ENCODE measurements at regions not wholly inside any gene's neighbourhood (a gene's known extent, or its start where the extent isn't known, plus 50 kb on each side); places are given as distances from the start of the nearest gene placed in this dataset.
"Not testable (repeated sequence)": the region's sequence is repeated elsewhere in the genome, so short reads cannot be mapped to it uniquely, and the experiment has no call there.

DNA sequence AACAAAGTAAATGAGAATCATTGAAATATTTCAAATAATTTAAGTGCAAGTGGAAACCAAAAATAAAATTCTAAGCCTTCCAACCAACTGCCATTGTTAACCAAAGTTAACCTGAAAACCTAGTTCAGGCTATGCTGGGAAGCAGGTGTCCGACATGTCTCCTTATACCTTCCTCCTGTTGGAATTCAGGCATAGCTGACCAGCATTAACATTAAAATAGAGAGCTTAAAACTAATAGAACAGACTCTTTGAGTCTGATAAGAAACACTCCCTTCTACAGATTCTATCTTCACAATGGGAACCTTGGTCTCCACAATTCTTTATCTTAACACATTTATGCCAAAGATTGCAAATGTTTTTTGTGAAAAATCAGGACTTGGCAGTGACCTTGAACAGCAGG is 1004.9 kb upstream of the NRXN1 start:
- CTCF ChIA-PET = no interaction called here
- Histone ChIP-seq H3K4me3 (ENCODE audit: control insufficient read depth in 1 of 7, extremely low read depth in 1 of 7, insufficient read depth in 4 of 7, low read depth in 2 of 7, low read length in 6 of 7) (no peak overlapping the region), H3K36me3 (ENCODE audit: control insufficient read depth in 4 of 4, insufficient read depth in 4 of 4, low read length in 3 of 4) (no peaks in the 10 kb centered on the region), H3K27me3 (replicated peaks in 2 of 5; ENCODE audit: control insufficient read depth in 4 of 5, insufficient read depth in 5 of 5, low read length in 4 of 5) (no peaks in the 10 kb centered on the region), H3K4me1 (ENCODE audit: control extremely low read depth in 1 of 4, control insufficient read depth in 4 of 4, insufficient read depth in 4 of 4, low read length in 3 of 4) (no peaks in the 10 kb centered on the region), H3K9me3 (ENCODE audit: control extremely low read depth in 1 of 5, control insufficient read depth in 4 of 5, insufficient read depth in 2 of 5, low read depth in 1 of 5, low read length in 4 of 5) (no peaks in the 10 kb centered on the region), H3K27ac (ENCODE audit: insufficient read depth in 1 of 2, low read depth in 1 of 2, low read length in 2 of 2, poor library complexity in 1 of 2, severe bottlenecking in 2 of 2) (no peak overlapping the region)
- 100% methylated on average over 1 of the region's 1 CpG for WGBS (ENCODE audit: insufficient coverage)
- POLR2A ChIA-PET = no interaction called here
- no peak for DNase-seq

DNA sequence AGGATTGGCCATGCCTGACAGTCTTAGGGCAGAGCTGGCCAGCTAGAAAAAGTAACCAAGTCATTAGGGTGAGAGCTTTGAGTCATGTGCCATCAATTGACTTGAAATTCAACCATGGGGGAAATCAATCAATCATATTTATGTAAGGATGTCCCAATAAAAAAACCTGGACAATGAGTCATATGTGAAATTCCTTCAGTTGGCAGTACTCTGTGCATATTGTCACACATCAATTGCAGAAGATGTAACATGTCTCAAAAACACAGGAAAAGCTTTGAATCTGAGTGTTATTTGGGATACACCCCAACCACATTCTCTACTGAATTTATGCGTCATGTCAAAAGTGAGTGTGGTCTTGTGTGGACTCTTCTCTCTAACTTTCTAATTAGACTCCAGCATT is 1004.1 kb upstream of the NRXN1 start:
- ChIA-PET POLR2A (no interaction called here), CTCF (no interaction called here)
- WGBS (ENCODE audit: insufficient coverage) = 80% methylated on average over 1 of the region's 1 CpG
- H3K27me3 ChIP-seq (replicated peaks in 2 of 5; ENCODE audit: control insufficient read depth in 4 of 5, insufficient read depth in 5 of 5, low read length in 4 of 5) = no peaks in the 10 kb centered on the region
- no peaks in the 10 kb centered on the region for H3K9me3 ChIP-seq (ENCODE audit: control extremely low read depth in 1 of 5, control insufficient read depth in 4 of 5, insufficient read depth in 2 of 5, low read depth in 1 of 5, low read length in 4 of 5)
- H3K36me3 ChIP-seq (ENCODE audit: control insufficient read depth in 4 of 4, insufficient read depth in 4 of 4, low read length in 3 of 4) = no peaks in the 10 kb centered on the region
- no peak for DNase-seq
- H3K4me1 ChIP-seq (ENCODE audit: control extremely low read depth in 1 of 4, control insufficient read depth in 4 of 4, insufficient read depth in 4 of 4, low read length in 3 of 4) = no peaks in the 10 kb centered on the region
- H3K4me3 ChIP-seq (ENCODE audit: control insufficient read depth in 1 of 7, extremely low read depth in 1 of 7, insufficient read depth in 4 of 7, low read depth in 2 of 7, low read length in 6 of 7) = no peak overlapping the region
- H3K27ac ChIP-seq (ENCODE audit: insufficient read depth in 1 of 2, low read depth in 1 of 2, low read length in 2 of 2, poor library complexity in 1 of 2, severe bottlenecking in 2 of 2) = no peak overlapping the region

DNA sequence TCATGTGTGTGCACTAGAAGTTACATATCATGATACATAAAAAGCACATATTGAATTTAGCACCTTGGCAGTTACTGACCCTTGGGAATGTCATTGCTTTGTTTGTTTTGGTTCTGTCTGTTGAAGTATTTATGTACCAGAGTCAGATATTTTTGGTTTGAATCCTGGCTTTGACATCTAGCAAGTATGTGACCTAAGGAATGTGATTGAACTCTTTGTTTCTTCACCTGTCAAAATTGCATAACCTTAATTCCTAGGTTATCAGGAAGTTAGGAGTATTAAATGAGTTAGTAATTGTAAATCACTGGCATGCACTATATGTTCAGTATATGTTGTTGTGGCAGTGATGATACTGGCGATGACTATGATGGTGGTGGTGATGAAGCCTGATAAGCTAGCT is 1003.5 kb upstream of the NRXN1 start:
- ChIA-PET CTCF (no interaction called here), POLR2A (no interaction called here)
- WGBS (ENCODE audit: insufficient coverage) = no CpG with 5 or more reads among the region's 1 CpG

DNA sequence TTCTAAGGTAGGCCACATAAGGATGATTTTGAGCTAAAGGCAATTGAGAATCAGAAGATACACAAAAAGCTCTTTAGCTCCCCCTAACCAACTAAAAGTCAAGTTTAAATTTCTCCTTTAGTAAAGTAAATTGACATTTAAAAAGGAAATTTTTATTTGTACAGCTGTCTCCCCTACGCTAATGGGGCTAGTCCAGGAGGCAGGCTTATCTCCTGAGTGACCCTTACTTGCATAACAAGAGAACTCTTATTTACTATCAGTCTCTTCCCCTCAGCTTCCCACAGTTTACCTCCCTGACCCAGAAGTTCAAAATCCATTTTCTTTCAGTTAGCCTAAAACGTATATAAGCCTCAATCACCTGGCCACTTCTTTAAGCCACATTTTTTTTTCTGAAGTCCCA is 1002.8 kb upstream of the NRXN1 start:
- Histone ChIP-seq H3K4me3 (ENCODE audit: control insufficient read depth in 1 of 7, extremely low read depth in 1 of 7, insufficient read depth in 4 of 7, low read depth in 2 of 7, low read length in 6 of 7) (no peak overlapping the region), H3K36me3 (ENCODE audit: control insufficient read depth in 4 of 4, insufficient read depth in 4 of 4, low read length in 3 of 4) (no peaks in the 10 kb centered on the region), H3K9me3 (ENCODE audit: control extremely low read depth in 1 of 5, control insufficient read depth in 4 of 5, insufficient read depth in 2 of 5, low read depth in 1 of 5, low read length in 4 of 5) (no peaks in the 10 kb centered on the region), H3K27me3 (replicated peaks in 2 of 5; ENCODE audit: control insufficient read depth in 4 of 5, insufficient read depth in 5 of 5, low read length in 4 of 5) (no peaks in the 10 kb centered on the region), H3K27ac (ENCODE audit: insufficient read depth in 1 of 2, low read depth in 1 of 2, low read length in 2 of 2, poor library complexity in 1 of 2, severe bottlenecking in 2 of 2) (no peak overlapping the region), H3K4me1 (ENCODE audit: control extremely low read depth in 1 of 4, control insufficient read depth in 4 of 4, insufficient read depth in 4 of 4, low read length in 3 of 4) (no peaks in the 10 kb centered on the region)
- DNase-seq = no peak
- POLR2A ChIA-PET = no interaction called here
- 78% methylated on average over 1 of the region's 2 CpGs for WGBS (ENCODE audit: insufficient coverage)
- CTCF ChIA-PET = no interaction called here

More for the DNA sequence above, 1003.5 kb upstream of the NRXN1 start:
- Histone ChIP-seq H3K27me3 (replicated peaks in 2 of 5; ENCODE audit: control insufficient read depth in 4 of 5, insufficient read depth in 5 of 5, low read length in 4 of 5) (no peaks in the 10 kb centered on the region), H3K27ac (ENCODE audit: insufficient read depth in 1 of 2, low read depth in 1 of 2, low read length in 2 of 2, poor library complexity in 1 of 2, severe bottlenecking in 2 of 2) (no peak overlapping the region), H3K4me1 (ENCODE audit: control extremely low read depth in 1 of 4, control insufficient read depth in 4 of 4, insufficient read depth in 4 of 4, low read length in 3 of 4) (no peaks in the 10 kb centered on the region), H3K36me3 (ENCODE audit: control insufficient read depth in 4 of 4, insufficient read depth in 4 of 4, low read length in 3 of 4) (no peaks in the 10 kb centered on the region), H3K4me3 (ENCODE audit: control insufficient read depth in 1 of 7, extremely low read depth in 1 of 7, insufficient read depth in 4 of 7, low read depth in 2 of 7, low read length in 6 of 7) (no peak overlapping the region), H3K9me3 (ENCODE audit: control extremely low read depth in 1 of 5, control insufficient read depth in 4 of 5, insufficient read depth in 2 of 5, low read depth in 1 of 5, low read length in 4 of 5) (no peaks in the 10 kb centered on the region)
- DNase-seq = no peak

DNA sequence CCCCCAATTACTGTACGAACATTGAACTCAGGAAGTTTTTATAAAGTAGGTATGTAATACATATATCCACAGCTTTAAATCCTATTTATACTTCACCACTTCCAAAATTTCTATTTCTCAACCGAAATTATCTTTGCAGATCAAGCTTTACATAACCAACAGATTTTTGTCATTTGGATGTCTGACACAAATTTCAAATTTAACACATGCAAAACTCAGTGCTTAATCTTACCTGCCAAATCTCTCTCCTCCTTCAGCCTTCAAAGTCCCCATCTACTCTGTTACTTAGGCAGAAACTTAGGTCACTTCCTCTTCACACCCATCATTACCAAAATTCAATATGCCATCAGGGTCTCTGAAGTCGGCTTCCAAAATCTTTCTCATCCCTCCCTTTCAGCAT is 990.1 kb upstream of the NRXN1 start:
- no peak overlapping the region for H3K27ac ChIP-seq (ENCODE audit: insufficient read depth in 1 of 2, low read depth in 1 of 2, low read length in 2 of 2, poor library complexity in 1 of 2, severe bottlenecking in 2 of 2)
- CTCF ChIA-PET = no interaction called here
- no peaks in the 10 kb centered on the region for H3K27me3 ChIP-seq (replicated peaks in 2 of 5; ENCODE audit: control insufficient read depth in 4 of 5, insufficient read depth in 5 of 5, low read length in 4 of 5)
- WGBS (ENCODE audit: insufficient coverage) = 100% methylated on average over 1 of the region's 3 CpGs
- peaks cover 0 to 3% (median 0%) of the 10 kb centered on the region in 5 experiments for H3K9me3 ChIP-seq (ENCODE audit: control extremely low read depth in 1 of 5, control insufficient read depth in 4 of 5, insufficient read depth in 2 of 5, low read depth in 1 of 5, low read length in 4 of 5)
- no peak for DNase-seq
- H3K4me1 ChIP-seq (ENCODE audit: control extremely low read depth in 1 of 4, control insufficient read depth in 4 of 4, insufficient read depth in 4 of 4, low read length in 3 of 4) = no peaks in the 10 kb centered on the region
- POLR2A ChIA-PET = no interaction called here
- no peak overlapping the region for H3K4me3 ChIP-seq (ENCODE audit: control insufficient read depth in 1 of 7, extremely low read depth in 1 of 7, insufficient read depth in 4 of 7, low read depth in 2 of 7, low read length in 6 of 7)
- H3K36me3 ChIP-seq (ENCODE audit: control insufficient read depth in 4 of 4, insufficient read depth in 4 of 4, low read length in 3 of 4) = no peaks in the 10 kb centered on the region

DNA sequence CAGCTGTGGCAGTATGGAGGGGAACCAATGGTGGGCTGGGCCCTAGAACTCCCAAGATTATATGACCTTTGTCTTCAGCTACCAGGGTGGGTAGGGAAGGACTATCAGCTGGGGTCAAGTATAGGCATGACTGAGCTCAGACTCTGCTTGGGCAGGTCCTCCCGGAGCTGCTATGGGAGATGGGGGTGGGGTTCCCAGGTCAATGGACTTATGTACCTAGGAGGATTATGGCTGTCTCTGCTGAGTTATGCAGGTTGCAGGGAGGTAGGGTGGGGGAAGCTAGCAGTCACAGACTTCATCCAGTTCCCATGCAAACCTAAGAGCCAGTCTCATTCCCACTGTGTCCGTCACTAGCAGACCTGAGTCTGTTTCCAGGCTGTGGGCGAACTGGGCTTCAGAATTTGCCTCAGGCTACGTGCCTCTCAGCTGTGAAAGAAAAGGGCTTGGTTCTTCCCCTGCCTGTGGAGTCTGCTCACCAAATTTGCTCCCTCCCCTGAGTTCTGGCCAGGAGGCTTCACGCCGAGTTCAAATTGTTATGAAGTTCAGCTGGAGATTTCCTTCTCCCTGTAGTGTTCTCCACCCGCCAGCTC is 985.8 kb upstream of the NRXN1 start:
- ChIA-PET CTCF (no interaction called here), POLR2A (no interaction called here)
- H3K27ac ChIP-seq (ENCODE audit: insufficient read depth in 1 of 2, low read depth in 1 of 2, low read length in 2 of 2, poor library complexity in 1 of 2, severe bottlenecking in 2 of 2) = no peak overlapping the region
- H3K4me1 ChIP-seq (ENCODE audit: control extremely low read depth in 1 of 4, control insufficient read depth in 4 of 4, insufficient read depth in 4 of 4, low read length in 3 of 4) = no peaks in the 10 kb centered on the region
- no peaks in the 10 kb centered on the region for H3K27me3 ChIP-seq (replicated peaks in 2 of 5; ENCODE audit: control insufficient read depth in 4 of 5, insufficient read depth in 5 of 5, low read length in 4 of 5)
- H3K36me3 ChIP-seq (ENCODE audit: control insufficient read depth in 4 of 4, insufficient read depth in 4 of 4, low read length in 3 of 4) = no peaks in the 10 kb centered on the region
- DNase-seq = no peak
- peaks cover 0 to 3% (median 0%) of the 10 kb centered on the region in 5 experiments for H3K9me3 ChIP-seq (ENCODE audit: control extremely low read depth in 1 of 5, control insufficient read depth in 4 of 5, insufficient read depth in 2 of 5, low read depth in 1 of 5, low read length in 4 of 5)
- WGBS (ENCODE audit: insufficient coverage) = 93% methylated on average over 4 of the region's 7 CpGs
- H3K4me3 ChIP-seq (ENCODE audit: control insufficient read depth in 1 of 7, extremely low read depth in 1 of 7, insufficient read depth in 4 of 7, low read depth in 2 of 7, low read length in 6 of 7) = no peak overlapping the region

DNA sequence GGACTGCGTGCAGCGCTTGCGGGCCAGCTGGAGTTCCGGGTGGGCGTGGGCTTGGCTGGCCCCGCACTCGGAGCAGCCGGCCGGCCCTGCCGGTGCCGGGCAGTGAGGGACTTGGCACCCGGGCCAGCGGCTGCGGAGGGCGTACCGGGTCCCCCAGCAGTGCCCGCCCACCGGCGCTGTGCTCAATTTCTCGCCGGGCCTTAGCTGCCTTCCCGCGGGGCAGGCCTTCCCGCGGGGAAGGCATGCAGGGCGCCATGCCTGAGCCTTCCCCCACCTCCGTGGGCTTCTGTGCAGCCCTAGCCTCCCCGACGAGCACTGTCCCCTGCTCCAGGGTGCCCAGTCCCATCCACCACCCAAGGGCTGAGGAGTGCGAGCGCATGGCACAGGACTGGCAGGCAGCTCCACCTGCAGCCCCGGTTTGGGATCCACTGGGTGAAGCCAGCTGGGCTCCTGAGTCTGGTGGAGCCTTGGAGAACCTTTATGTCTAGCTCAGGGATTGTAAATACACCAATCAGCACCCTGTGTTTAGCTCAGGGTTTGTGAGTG is 975.0 kb upstream of the NRXN1 start:
- H3K36me3 ChIP-seq (ENCODE audit: control insufficient read depth in 4 of 4, insufficient read depth in 4 of 4, low read length in 3 of 4); POLR2A ChIA-PET; H3K9me3 ChIP-seq (ENCODE audit: control extremely low read depth in 1 of 5, control insufficient read depth in 4 of 5, insufficient read depth in 2 of 5, low read depth in 1 of 5, low read length in 4 of 5); DNase-seq; H3K27me3 ChIP-seq (replicated peaks in 2 of 5; ENCODE audit: control insufficient read depth in 4 of 5, insufficient read depth in 5 of 5, low read length in 4 of 5); CTCF ChIA-PET; H3K4me3 ChIP-seq (ENCODE audit: control insufficient read depth in 1 of 7, extremely low read depth in 1 of 7, insufficient read depth in 4 of 7, low read depth in 2 of 7, low read length in 6 of 7); H3K27ac ChIP-seq (ENCODE audit: insufficient read depth in 1 of 2, low read depth in 1 of 2, low read length in 2 of 2, poor library complexity in 1 of 2, severe bottlenecking in 2 of 2); H3K4me1 ChIP-seq (ENCODE audit: control extremely low read depth in 1 of 4, control insufficient read depth in 4 of 4, insufficient read depth in 4 of 4, low read length in 3 of 4): not testable (repeated sequence)
- 96% methylated on average over 22 of the region's 32 CpGs for WGBS (ENCODE audit: insufficient coverage)

Measured in common myeloid progenitor, CD34-positive (primary cell).